SU-DHL-6 (cell line): ENCODE measurements at regions not wholly inside any gene's neighbourhood (a gene's known extent, or its start where the extent isn't known, plus 50 kb on each side); places are given as distances from the start of the nearest gene placed in this dataset.

Experiments used
- H2AFZ ChIP-seq: fragments of 200-600 bp; sonication (generic); 2 replicates; pipeline ENCODE4 v1.6.1; 2014; ENCODE audit warnings: low read depth, mild to moderate bottlenecking, moderate library complexity, mixed read lengths, antibody characterized with exemption, low read length; ENCODE audit not compliant: severe bottlenecking
- H3F3A ChIP-seq: fragments of 200-600 bp; shearing (Covaris generic); 2 replicates; pipeline ENCODE4 v1.6.0; 2016; ENCODE audit warnings: antibody characterized with exemption, mild to moderate bottlenecking; ENCODE audit not compliant: insufficient read depth
- H3K27ac ChIP-seq: fragments of 200-600 bp; sonication (generic); 2 replicates; pipeline ENCODE4 v1.5.1; 2016; ENCODE audit warnings: low read depth, mild to moderate bottlenecking, low read length, moderate library complexity, mixed read lengths
- H3K27me3 ChIP-seq: fragments of 200-600 bp; sonication (generic), shearing (Covaris generic); 2 replicates; pipeline ENCODE4 v1.6.0; 2014; ENCODE audit warnings: mild to moderate bottlenecking, low read length
- H3K36me3 ChIP-seq: fragments of 200-600 bp; sonication (generic); 2 replicates; pipeline ENCODE4 v1.6.1; 2014; ENCODE audit warnings: mild to moderate bottlenecking, low read length, mixed read lengths
- H3K4me2 ChIP-seq: fragments of 300-600, 200-600 bp; shearing (Covaris generic), sonication (generic); 2 replicates; pipeline ENCODE4 v1.6.0; 2014; ENCODE audit warnings: low read length, low read depth, mild to moderate bottlenecking; ENCODE audit not compliant: poor library complexity, severe bottlenecking
- H3K4me3 ChIP-seq: fragments of 200-600 bp; sonication (generic); 2 replicates; pipeline ENCODE4 v1.5.1; 2014; ENCODE audit warnings: antibody characterized with exemption, low read length, mild to moderate bottlenecking, mixed read lengths; ENCODE audit not compliant: insufficient read depth, poor library complexity, severe bottlenecking
- H3K79me2 ChIP-seq: fragments of 200-600 bp; sonication (generic); 2 replicates; pipeline ENCODE4 v1.6.1; 2014; ENCODE audit warnings: mild to moderate bottlenecking, low read length, moderate library complexity; ENCODE audit not compliant: insufficient read depth
- H3K9ac ChIP-seq: fragments of 200-600 bp; sonication (generic); 2 replicates; pipeline ENCODE4 v1.7.0; 2014; ENCODE audit warnings: mild to moderate bottlenecking, low read length
- H3K9me2 ChIP-seq: fragments of 200-600 bp; sonication (generic); replicated peaks from 2 replicates; pipeline ENCODE4 v1.6.1; 2014; ENCODE audit warnings: low read length; ENCODE audit not compliant: insufficient read depth
- H3K9me3 ChIP-seq: fragments of 200-600 bp; sonication (generic); 2 replicates; pipeline ENCODE4 v1.6.1; 2014; ENCODE audit warnings: low read length, mixed read lengths; ENCODE audit not compliant: insufficient read depth
- H4K20me1 ChIP-seq: fragments of 200-600 bp; sonication (generic); 2 replicates; pipeline ENCODE4 v1.6.1; 2014; ENCODE audit warnings: low read depth, mild to moderate bottlenecking, antibody characterized with exemption, low read length, moderate library complexity, mixed read lengths
- EZH2phosphoT487 ChIP-seq: fragments of 200-600 bp; sonication (generic), shearing (Covaris generic); conservative IDR thresholded peaks from 2 replicates; pipeline ENCODE4 v1.6.1; 2018; ENCODE audit warnings: mild to moderate bottlenecking, antibody characterized with exemption, low read length, moderate library complexity, mixed read lengths
- TF ChIP-seq, protein P1 (sequence below): fragments of 200-600 bp; sonication (generic); IDR thresholded peaks from one replicate; pipeline ENCODE4 v1.5.1; 2017; ENCODE audit warnings: antibody characterized with exemption, mild to moderate bottlenecking, low read length, moderate library complexity; ENCODE audit not compliant: insufficient read depth, poor library complexity, severe bottlenecking

GRCh38 chr6:4591218-4591617 is 185.0 kb upstream of the CDYL start:
- no peak overlapping the region for H2AFZ ChIP-seq
- H3K9ac ChIP-seq, result no peak overlapping the region
- H3K27me3 ChIP-seq, result no peaks in the 10 kb centered on the region
- no peaks in the 10 kb centered on the region for H3K9me3 ChIP-seq
- no peaks in the 10 kb centered on the region for H3F3A ChIP-seq
- H3K4me3 ChIP-seq, result no peak overlapping the region
- H3K9me2 ChIP-seq, result no peaks in the 10 kb centered on the region
- no peaks in the 10 kb centered on the region for H3K36me3 ChIP-seq
- H3K79me2 ChIP-seq, result no peaks in the 10 kb centered on the region
- H4K20me1 ChIP-seq, result no peaks in the 10 kb centered on the region
- no peak overlapping the region for H3K4me2 ChIP-seq
- H3K27ac ChIP-seq, result no peak overlapping the region
- TF ChIP-seq, protein P1, sequence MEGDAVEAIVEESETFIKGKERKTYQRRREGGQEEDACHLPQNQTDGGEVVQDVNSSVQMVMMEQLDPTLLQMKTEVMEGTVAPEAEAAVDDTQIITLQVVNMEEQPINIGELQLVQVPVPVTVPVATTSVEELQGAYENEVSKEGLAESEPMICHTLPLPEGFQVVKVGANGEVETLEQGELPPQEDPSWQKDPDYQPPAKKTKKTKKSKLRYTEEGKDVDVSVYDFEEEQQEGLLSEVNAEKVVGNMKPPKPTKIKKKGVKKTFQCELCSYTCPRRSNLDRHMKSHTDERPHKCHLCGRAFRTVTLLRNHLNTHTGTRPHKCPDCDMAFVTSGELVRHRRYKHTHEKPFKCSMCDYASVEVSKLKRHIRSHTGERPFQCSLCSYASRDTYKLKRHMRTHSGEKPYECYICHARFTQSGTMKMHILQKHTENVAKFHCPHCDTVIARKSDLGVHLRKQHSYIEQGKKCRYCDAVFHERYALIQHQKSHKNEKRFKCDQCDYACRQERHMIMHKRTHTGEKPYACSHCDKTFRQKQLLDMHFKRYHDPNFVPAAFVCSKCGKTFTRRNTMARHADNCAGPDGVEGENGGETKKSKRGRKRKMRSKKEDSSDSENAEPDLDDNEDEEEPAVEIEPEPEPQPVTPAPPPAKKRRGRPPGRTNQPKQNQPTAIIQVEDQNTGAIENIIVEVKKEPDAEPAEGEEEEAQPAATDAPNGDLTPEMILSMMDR, result no peak

GRCh38 chr6:4589295-4589694 is 186.9 kb upstream of the CDYL start:
- no peaks in the 10 kb centered on the region for H3K79me2 ChIP-seq
- no peaks in the 10 kb centered on the region for H3K9me2 ChIP-seq
- H2AFZ ChIP-seq, result no peak overlapping the region
- H3K9ac ChIP-seq, result no peak overlapping the region
- H3K36me3 ChIP-seq, result no peaks in the 10 kb centered on the region
- H3K4me2 ChIP-seq, result no peak overlapping the region
- H4K20me1 ChIP-seq, result no peaks in the 10 kb centered on the region
- TF ChIP-seq, protein P1, result no peak
- no peak for TF ChIP-seq EZH2phosphoT487
- H3K4me3 ChIP-seq, result no peak overlapping the region
- H3K9me3 ChIP-seq, result no peaks in the 10 kb centered on the region
- no peak overlapping the region for H3K27ac ChIP-seq
- no peaks in the 10 kb centered on the region for H3K27me3 ChIP-seq
- H3F3A ChIP-seq, result no peaks in the 10 kb centered on the region

- no peaks in the 10 kb centered on the region for H3K9me2 ChIP-seq
- TF ChIP-seq EZH2phosphoT487, result no peak
- TF ChIP-seq, protein P1, result no peak
Observed at GRCh38 chr6:4588581-4588980, 187.6 kb upstream of the CDYL start.

More at GRCh38 chr6:4588581-4588980, 187.6 kb upstream of the CDYL start:
- Histone ChIP-seq H4K20me1 (no peaks in the 10 kb centered on the region), H3K27ac (no peak overlapping the region), H3K79me2 (no peaks in the 10 kb centered on the region), H3F3A (no peaks in the 10 kb centered on the region), H3K4me2 (no peak overlapping the region), H3K4me3 (no peak overlapping the region), H3K36me3 (no peaks in the 10 kb centered on the region), H3K9me3 (no peaks in the 10 kb centered on the region), H2AFZ (no peak overlapping the region), H3K27me3 (0 out of 2 replicates have a peak, but pooled peaks cover 3% of the 10 kb centered on the region), H3K9ac (no peak overlapping the region)
